ENCODE measurements at regions not wholly inside any gene's neighbourhood (a gene's known extent, or its start where the extent isn't known, plus 50 kb on each side); places are given as distances from the start of the nearest gene placed in this dataset.

DNA sequence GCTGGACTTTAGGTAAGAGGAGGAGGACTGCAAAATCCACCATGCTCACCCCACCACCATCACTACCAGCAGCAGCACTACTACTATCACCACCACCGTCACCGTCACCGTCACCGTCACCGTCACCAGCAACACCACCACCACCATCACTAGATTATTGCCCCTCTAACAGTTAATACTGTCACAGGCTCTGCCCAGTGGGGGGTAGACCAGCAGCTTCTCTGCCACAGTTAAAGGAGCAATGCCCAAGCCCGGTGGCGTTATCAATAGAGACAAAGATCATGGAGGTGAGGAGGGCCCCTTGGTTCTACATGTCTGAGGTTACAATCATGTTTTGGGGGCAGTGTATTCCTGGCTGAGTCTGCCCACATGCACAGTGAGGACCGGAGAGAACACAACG is 184.4 kb upstream of the DYNLRB2 start:
- DNase-seq (ENCODE audit: low spot score), result no peak

DNA sequence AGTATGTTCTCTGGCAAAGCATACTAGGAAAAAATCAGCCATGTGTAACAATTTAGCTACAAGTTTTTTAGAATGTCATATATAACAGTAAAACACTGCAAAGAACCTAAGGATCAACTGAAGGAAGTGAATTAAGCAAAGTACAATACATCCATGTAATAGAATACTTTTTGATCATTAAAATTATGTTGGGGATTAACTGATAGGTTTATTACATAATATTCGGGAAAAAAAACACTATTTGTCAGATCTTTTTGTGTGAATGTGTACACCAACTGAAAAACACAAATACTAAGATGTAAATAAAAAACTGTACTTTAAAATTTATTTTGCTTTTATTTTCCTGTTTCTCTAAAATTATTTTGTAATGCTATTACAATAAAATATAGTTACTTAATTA is 185.5 kb upstream of the DYNLRB2 start:
- no peak for DNase-seq (ENCODE audit: low spot score)

DNA sequence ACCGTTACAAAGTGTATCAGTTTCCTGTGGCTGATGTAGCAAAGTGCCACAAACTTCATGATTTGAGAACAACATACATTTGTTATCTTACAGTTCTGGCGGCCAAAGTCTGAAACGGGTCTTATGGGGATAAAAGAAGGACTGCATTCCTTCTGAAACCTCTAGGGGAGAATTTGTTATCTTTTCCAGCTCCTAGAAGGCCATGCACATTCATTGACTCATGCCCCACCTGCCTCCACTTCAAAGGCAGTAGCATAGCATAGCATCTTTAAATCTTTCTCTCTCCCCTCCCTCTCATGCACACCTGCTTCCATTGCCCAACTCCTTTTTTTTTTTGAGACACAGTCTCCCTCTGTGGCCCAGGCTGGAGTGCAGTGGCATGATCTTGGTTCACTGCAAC is 190.7 kb upstream of the DYNLRB2 start:
- no peak for DNase-seq (ENCODE audit: low spot score)

DNA sequence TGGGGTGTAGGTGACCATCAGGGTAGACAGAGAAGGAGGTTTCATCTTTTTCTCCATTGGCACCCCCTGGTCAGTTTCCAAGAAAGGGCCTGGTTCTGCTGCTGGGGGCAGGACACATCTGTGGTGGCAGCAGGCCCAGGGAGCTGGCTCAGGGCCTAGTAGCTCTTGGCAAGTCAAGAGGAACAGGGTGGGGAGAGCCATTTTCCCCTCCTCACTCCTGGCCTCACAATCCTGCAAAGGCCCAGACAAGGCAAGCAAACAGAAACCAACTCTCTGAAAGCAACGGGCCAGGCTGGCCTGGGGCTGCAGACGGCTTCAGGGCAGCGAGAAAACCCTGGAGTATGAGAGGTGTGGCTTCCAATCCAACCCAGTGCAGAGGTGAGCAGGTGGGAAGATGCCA is 192.9 kb upstream of the DYNLRB2 start:
- DNase-seq (ENCODE audit: low spot score), result no peak

DNA sequence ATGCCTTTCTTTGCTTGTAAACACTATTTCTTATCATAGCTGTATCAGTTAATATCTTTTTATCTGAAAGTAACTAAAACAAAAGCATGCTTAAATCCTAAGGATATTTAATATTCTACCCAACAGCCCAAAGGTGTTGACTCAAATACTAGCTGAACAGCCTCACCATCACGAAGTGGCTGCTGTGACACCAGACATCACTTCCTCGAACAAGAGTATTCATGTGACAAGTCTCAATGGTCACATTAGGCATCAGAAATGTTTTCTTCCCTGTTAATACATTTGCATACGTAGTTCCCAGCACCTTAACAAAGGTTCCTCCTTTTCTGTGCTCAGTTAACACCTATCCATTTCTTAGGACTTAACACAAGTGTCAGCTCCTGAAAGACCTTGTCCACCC is 193.8 kb upstream of the DYNLRB2 start:
- no peak for DNase-seq (ENCODE audit: low spot score)

DNA sequence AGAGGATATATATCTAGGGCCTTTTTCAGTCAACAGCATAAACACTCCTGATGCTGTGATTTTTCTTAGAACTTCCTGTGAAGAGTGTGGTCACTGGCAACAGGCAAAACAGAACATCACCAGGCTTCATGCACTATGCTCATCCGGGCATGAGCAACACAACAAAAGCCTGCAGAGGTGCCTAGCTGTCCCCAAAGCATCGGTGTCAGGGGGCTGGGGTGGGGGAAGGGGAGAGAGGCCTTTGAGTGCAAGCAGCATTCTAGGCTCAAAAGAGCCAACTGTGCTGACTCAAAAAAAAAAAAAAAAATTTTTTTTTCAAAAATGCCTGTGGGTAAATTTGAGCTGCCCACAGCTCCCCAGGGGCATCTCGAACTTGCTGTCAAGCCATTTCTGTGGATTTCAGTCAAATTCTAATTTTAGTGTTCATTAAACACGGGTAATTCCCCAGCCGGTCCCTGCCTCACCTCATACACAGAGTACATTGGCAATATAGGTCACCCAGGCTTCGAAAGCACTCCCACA is 194.6 kb upstream of the DYNLRB2 start:
- DNase-seq (ENCODE audit: low spot score), result no peak

DNA sequence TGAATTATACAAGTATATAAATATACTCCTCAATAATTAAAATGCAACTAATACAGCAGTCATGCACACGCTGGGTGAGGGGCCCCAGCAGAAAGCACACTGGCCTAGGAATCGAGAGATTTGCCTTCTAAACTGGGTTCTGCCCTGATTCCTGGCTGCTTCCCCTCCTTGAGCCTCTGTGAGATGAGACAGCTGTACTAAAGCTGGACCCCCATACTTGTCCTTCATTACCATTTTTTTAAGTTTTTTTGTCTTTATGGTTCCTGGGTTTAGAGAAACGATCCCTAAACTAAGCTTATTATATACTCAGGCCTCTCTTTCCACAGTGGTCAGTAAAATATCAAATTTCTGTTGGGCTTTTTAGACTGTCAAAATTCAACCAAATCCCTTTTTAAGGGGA is 195.1 kb upstream of the DYNLRB2 start:
- DNase-seq (ENCODE audit: low spot score), result no peak

DNA sequence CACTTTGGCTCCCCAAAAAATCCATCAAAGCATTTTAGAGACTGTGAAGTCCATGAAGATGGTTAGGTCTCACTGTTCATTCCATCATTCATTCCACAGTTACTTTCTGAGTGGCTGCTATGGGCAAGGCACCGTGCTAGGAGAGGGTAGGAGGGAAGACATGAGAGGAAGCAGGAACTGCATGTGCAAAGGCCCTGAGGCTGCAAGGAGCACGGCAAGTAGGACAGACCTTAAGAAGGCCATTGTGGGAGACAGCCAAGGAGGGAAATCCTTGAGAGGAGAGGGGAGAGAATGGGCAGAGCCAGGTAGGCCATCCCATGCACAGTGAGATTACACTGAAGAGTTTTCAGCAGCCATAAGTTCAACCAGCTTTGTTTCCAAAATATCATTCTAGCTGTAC is 196.2 kb upstream of the DYNLRB2 start:
- no peak for DNase-seq (ENCODE audit: low spot score)

DNA sequence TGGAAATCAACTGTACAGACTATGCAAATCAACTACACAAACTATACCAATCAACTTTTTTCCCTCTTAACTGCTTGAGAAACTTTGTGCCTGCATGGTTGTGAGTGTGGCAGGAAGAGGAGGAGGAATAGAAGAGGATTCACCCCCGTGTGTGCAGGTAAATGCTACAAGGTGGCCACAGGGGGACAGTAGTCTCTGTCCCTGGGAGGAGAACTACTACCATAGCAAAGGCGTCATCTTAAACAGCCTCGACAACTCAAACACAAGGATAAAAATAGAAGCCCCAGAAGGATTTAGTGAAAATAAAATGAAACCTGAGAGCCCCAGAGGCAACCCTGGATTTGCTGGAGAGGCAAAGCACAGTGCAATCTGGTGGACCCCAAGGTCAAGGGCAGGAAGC is 199.5 kb upstream of the DYNLRB2 start:
- no peak for DNase-seq (ENCODE audit: low spot score)

DNA sequence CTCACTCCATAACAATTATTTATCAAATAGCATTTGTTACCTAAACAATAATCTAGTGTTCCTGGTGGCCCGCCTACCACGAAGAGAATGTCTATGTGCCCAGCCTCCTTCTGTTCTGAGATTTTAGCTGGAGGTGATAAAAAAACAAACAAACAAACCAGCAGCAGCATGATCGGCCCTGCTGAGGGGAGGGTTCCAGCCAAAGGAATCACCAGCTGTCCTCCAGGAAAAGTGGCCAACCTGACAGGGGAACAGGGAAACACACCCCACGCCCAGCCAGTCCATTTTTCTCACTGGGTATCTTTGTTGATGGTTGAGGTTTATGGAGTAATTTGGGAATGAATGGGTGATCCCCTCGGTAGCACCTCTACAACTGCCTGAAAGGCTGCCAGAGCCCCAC is 203.0 kb upstream of the DYNLRB2 start:
- DNase-seq (ENCODE audit: low spot score), result no peak

DNA sequence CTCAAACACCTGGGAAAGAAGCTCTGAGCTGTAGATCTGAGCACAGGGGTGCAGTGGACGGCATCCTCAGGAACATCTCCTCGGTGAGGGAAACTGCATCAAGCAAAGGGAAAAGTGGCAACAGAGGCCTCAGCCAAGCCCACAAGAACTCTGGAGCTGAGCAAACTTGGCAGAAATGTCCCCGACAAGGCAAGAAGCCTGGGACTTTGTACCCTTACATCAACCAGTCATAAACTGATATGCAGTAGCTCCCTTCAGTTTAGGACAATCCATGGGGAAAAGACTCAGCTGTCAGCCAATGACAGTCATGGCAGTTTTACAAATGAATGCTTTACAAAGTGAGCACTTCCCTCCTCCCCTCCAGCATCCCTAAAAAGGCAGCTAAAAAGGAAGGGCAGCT is 210.0 kb upstream of the DYNLRB2 start:
- DNase-seq (ENCODE audit: low spot score), result no peak

DNA sequence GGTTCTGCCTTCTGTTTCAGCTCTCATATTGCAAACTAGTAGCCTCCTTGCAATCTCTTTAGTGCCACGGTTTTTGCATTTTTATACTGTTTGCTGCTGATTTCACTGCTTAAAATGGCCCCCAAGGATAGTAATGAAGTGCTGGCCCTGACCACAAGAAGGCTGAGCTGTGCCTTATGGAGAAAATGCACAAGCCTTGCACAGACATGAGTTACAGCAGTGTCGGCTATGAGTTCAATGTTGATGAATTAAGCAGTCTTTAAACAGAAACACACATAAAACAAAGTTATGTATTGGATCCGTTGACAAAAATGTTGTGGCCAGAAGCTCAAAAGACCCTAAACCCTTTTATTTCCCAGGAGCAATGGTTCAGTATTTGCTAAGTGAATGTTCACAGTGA is 210.6 kb upstream of the DYNLRB2 start:
- DNase-seq (ENCODE audit: low spot score), result no peak

DNA sequence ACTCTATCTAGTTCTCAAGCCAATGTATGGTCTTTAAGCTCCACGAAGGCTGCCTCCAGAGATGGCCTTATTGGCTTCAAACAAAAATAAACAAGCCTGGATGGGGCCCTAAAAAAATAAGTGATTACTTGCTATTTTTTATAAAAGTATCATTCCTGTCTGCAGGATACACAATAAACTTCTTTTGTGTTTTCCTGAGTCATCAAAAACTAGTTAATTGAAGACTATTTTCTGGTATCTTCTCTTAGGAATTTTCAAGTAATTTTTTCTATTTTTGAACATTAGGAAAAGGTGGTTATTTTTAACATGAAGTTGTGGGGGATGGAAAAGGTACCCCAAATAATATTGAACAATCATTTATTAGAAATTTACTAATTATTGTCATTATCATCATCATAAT is 213.1 kb upstream of the DYNLRB2 start:
- DNase-seq (ENCODE audit: low spot score), result no peak

DNA sequence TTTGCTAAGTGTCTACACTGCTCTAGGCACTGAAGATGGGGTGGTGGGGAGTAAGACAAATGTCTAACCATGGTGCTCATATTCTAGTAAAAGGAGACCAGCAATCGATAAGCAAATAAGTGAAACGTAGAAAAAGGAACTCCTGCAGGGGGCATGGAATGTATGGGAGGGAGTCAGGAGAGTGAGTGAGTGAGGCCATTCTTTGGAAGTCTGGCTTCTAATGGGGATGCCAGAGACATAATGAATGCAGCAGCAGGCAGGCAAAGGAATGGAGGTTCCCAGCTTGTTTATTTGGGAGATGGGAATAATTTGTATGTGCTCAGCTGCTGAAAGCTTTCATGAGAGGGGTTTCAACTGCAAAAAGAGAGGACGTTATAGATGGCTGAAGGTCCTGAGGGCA is 216.4 kb upstream of the DYNLRB2 start:
- DNase-seq (ENCODE audit: low spot score), result no peak

DNA sequence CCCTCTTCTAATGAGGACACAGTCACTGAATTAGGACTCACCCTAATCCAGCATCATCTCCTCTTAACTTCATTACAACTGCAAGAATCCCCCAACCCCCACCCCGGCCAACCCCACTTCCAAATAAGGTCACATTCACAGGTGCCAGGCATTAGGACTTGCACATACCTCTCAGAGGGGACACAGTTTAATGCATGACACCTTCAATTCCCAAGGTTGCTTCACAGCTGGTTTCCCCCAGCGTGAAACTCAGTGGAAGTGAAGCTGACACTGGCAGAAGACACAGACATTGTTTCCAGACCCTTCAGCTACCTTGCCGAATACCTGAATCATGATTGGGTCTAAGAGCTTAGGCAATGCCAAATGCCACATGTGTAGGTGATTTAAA is 217.0 kb upstream of the DYNLRB2 start:
- DNase-seq (ENCODE audit: low spot score), result no peak

DNA sequence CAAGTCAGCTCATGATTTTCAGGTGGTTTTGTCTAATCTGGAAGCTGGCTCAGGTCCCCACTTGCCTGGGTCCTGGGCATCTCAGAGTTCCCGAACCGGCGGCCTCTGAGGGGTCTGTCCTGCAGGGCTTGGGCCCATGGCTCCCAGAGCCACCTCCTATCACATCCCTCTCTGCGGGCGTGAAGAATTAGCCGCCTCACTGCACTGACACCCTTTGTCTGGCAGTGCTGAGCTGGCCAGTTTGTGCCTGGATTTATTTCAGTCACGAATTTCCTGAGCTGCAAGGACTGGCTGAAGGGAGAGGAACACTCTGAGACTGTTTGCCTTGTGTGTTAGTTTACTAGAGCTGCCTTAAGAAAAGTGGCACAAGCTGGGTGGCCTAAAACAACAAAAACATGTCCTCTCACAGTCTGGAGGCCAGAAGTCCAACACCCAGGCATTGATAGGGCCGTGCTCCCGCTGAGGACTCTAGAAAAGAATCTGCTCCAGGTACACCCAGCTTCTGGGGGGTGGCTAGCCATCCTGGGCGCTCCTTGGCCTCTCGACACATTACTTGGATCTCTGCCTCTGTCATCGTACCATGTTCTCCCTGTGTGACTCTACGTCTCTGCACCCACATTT is 217.5 kb upstream of the DYNLRB2 start:
- no peak for DNase-seq (ENCODE audit: low spot score)

DNA sequence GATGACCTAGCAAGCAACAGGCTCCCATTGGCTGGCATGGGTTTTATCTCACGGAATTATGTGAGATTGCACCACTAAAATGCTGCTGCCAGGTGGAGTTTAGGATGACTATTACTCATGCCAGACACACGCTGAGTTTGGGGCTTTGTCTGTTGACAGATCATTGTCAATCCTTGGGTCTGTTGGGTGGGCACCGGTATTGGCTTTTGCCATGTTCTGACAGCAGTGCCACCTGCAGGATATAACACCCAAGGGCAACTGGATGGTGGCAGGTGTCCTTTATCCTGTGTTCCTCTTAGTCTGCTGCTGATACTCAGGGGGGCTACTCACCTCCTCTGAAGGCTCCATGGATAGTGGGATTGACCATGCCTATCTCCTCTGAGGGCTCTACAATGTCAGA is 221.6 kb upstream of the DYNLRB2 start:
- no peak for DNase-seq (ENCODE audit: low spot score)

DNA sequence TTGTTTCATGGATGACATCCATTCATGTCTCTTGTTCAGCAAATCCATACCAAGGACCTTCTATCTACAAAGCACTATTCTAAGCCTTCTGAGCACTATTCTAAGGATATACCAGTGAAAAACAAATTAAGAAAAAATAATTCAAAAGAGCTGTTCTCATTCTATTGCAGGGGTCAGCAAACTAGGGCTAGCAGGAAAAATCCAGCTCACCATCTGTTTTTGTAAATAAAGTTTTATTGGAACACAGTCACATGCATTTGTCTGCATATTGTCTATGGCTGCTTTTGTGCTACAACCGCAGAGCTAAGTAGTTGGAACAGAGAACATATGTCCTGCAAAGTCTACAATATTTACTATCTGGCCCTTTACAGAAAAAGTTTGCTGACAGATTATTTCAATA is 222.7 kb upstream of the DYNLRB2 start:
- DNase-seq (ENCODE audit: low spot score), result no peak

DNA sequence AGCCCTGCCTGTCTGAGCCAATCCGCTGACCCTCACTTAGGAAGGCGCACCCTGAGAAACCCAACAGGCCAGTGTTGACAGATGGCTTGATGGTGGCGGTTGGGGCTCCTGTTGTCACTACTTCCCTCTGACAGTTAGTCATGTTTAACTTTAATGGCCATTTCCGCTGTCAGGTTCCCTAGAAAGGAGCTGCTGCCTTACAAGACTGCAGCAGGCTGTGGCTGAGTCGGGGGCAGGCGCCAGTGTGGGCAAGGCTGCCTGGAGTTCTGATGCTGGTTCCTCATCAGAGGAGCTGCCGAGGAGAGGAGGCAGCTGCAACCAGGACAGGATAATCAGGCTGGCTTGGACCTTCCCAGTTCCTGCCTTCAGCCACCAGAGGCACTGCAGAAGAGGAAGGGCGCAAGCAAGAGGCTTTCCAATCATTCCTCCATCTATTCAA is 223.2 kb upstream of the DYNLRB2 start:
- DNase-seq (ENCODE audit: low spot score), result no peak

DNA sequence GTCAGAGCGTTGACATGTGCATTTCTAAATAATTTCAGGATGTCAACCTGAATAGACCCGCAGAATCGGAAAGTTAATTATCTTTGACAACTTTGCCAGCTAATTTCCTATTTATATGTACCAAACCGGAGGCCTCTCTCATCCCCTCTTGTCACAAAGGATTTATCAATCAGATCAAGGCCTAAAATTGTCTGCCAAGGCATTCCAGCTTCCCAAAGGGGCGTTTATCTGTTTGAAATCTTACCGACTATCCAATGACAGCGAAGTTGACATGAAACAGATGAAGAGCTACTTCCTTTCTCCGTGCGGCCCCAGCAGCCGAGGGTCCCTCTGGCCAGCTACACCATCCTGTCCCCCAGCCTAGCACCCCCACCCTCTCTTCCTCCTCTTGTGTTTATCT is 223.7 kb upstream of the DYNLRB2 start:
- no peak for DNase-seq (ENCODE audit: low spot score)

DNA sequence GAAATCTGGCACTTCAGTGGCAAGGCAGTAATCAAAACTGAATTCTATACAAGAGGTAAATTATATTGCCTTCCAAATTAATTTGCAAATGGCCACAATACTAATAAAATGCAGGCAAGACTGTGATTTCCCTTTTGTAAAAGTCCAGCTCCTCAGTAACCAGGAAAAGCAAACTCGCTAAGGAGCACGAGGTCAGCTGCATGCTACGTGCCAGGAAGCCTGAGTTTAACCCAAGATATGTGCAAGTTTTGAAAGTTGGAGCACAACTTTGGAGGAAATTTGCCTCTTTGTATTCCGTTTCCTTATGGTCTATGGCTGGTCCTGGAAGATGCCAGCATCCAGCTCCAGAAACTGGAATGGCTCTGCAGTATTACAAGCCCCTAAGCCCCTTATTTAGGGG is 226.8 kb upstream of the DYNLRB2 start:
- no peak for DNase-seq (ENCODE audit: low spot score)

DNA sequence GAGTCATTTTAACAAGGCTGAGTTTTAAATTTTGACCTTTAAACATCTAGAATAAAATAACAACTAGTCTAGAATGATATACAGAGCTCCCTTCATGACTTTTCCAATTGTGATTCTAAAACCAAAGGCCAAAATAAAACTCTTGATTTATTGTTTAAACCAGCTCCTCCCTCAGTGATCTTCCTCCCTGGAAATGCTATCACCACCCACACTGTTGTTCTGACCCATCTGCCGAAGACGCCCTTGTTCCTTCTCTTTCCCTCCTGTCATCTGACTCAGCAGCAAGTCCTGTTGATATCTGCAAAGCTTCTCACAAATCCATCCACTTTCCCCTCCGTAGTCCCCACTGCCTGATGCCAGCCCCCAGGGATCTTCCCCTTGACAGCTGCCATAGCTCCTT is 231.6 kb upstream of the DYNLRB2 start:
- no peak for DNase-seq (ENCODE audit: low spot score)

DNA sequence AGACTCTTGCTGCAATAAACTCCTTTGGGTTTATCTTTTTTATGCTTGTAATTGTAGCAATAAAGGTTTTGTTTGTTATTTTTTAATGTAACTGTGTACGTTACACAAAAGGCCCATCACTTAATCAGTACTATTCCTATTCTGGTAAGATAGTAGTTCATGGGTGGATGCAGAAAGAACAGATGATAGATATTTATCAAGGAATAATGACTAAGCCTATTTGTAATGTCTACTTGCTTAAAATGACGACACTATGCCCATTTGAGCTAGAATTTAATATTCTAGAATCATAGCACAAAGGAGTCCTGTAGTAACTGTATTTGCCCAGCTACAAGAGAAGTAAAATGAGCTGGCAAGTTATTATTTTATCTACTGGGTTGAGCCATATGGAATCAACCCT is 235.4 kb upstream of the DYNLRB2 start:
- DNase-seq (ENCODE audit: low spot score), result no peak

DNA sequence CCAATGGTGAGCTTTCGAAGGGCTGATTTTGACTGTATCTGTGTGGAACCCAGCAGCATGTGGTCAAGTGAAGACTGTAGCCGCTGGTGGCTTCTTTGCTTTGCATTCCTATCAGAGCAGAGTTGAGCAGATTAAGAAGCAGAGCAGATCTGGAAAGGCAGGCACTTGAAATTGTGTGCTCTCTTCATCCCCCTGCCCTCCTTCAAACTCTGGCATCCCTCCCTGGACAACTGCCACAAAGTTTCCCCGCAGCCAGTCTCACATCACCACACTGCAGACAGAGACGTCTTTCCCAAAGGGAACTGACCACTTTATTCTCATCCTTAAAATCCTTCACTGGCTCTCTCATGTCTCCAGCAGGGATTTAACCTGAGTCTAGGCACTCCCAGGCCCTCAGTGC is 237.1 kb upstream of the DYNLRB2 start:
- no peak for DNase-seq (ENCODE audit: low spot score)

DNA sequence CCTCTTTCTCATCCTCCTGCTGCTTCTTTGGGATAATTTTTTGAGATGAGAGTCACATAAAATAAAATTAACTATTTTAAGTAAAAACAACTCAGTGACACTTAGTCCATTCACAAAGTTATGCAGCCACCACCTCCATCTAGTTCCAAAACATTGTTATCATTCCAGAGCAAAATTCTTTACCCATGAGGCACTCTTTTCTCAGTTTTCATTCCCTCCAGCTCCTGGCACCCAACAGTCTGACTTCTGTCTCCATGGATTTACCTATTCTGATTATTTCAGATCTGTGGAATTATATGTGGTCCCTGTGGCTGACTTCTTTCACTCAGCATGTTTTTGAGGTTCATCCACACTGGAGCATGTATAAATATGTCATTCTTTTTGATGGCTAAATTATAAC is 239.9 kb upstream of the DYNLRB2 start:
- DNase-seq (ENCODE audit: low spot score), result no peak

Measured in NAMALWA (cell line).